Forelimb muscle (tissue), 1 donor: ENCODE measurements at regions not wholly inside any gene's neighbourhood (a gene's known extent, or its start where the extent isn't known, plus 50 kb on each side); places are given as distances from the start of the nearest gene placed in this dataset.
"Not testable (repeated sequence)": the region's sequence is repeated elsewhere in the genome, so short reads cannot be mapped to it uniquely, and the experiment has no call there.

Experiments used
- DNase-seq: peaks from one replicate; pipeline ENCODE4 v3.0.0-alpha.2; 2013; ENCODE audit warnings: low read depth

- DNase-seq, result no peak
These were observed 402.4 kb downstream of the KCNRG start for GRCh38 chr13:50417597-50417996.

GRCh38 chr13:50419331-50419865 is 404.2 kb downstream of the KCNRG start:
- DNase-seq, result no peak

- DNase-seq, result no peak
These were observed 404.7 kb downstream of the KCNRG start for GRCh38 chr13:50419896-50420295.

- DNase-seq, result no peak
These were observed 405.7 kb downstream of the KCNRG start for GRCh38 chr13:50420718-50421472.

- no peak for DNase-seq
These were observed 406.4 kb downstream of the KCNRG start for GRCh38 chr13:50421473-50422130.

GRCh38 chr13:50422181-50423148 is 407.2 kb downstream of the KCNRG start:
- DNase-seq, result no peak

- no peak for DNase-seq
These were observed 409.7 kb downstream of the KCNRG start for GRCh38 chr13:50424993-50425392.

GRCh38 chr13:50425772-50426171 is 410.5 kb downstream of the KCNRG start:
- DNase-seq, result no peak

GRCh38 chr13:50426927-50427326 is 411.7 kb downstream of the KCNRG start:
- DNase-seq, result no peak

GRCh38 chr13:50427511-50427910 is 412.3 kb downstream of the KCNRG start:
- DNase-seq, result not testable (repeated sequence)

GRCh38 chr13:50428183-50428877 is 413.1 kb downstream of the KCNRG start:
- DNase-seq, result no peak

- DNase-seq, result no peak
These were observed 408.5 kb downstream of the DLEU7 start for GRCh38 chr13:50435011-50435410.

GRCh38 chr13:50437252-50437651 is 406.2 kb downstream of the DLEU7 start:
- DNase-seq, result no peak

GRCh38 chr13:50438351-50438750 is 405.1 kb downstream of the DLEU7 start:
- no peak for DNase-seq

- DNase-seq, result no peak
These were observed 402.4 kb downstream of the DLEU7 start for GRCh38 chr13:50441130-50441529.

- DNase-seq, result no peak
These were observed 398.8 kb downstream of the DLEU7 start for GRCh38 chr13:50444726-50445125.

GRCh38 chr13:50446611-50447010 is 396.9 kb downstream of the DLEU7 start:
- DNase-seq, result no peak

GRCh38 chr13:50448535-50448998 is 394.9 kb downstream of the DLEU7 start:
- DNase-seq, result no peak

GRCh38 chr13:50449465-50449864 is 394.0 kb downstream of the DLEU7 start:
- no peak for DNase-seq

- no peak for DNase-seq
These were observed 393.2 kb downstream of the DLEU7 start for GRCh38 chr13:50450279-50450678.

- no peak for DNase-seq
These were observed 391.9 kb downstream of the DLEU7 start for GRCh38 chr13:50451609-50452008.
